Neural cell (in vitro differentiated cells): ENCODE measurements at regions not wholly inside any gene's neighbourhood (a gene's known extent, or its start where the extent isn't known, plus 50 kb on each side); places are given as distances from the start of the nearest gene placed in this dataset.

Source experiments
- H2AFZ ChIP-seq: fragments of 200-600, 300-800 bp; sonication (generic), shearing (Covaris generic); 2 replicates; pipeline ENCODE4 v1.6.0; 2014; ENCODE audit warnings: low read depth, mild to moderate bottlenecking, antibody characterized with exemption, low read length, moderate library complexity
- H3F3A ChIP-seq: fragments of 200-600 bp; shearing (Covaris generic); 2 replicates; pipeline ENCODE4 v1.6.1; 2016; ENCODE audit warnings: mild to moderate bottlenecking, moderate library complexity, mixed read lengths, antibody characterized with exemption, low read length; ENCODE audit not compliant: insufficient read depth, poor library complexity, severe bottlenecking
- H3K27ac ChIP-seq: fragments of 200-600, 300-800 bp; sonication (generic), shearing (Covaris generic); 2 replicates; pipeline ENCODE4 v1.5.1; 2014; ENCODE audit warnings: mild to moderate bottlenecking, low read length, moderate library complexity
- H3K27me3 ChIP-seq: fragments of 300-800, 200-600 bp; sonication (generic), shearing (Covaris generic); 2 replicates; pipeline ENCODE4 v1.6.0; 2014; ENCODE audit warnings: mild to moderate bottlenecking, low read depth, low read length, moderate library complexity; ENCODE audit not compliant: insufficient read depth
- H3K36me3 ChIP-seq: fragments of 300-800, 200-600 bp; sonication (generic), shearing (Covaris generic); 2 replicates; pipeline ENCODE4 v1.5.1; 2014; ENCODE audit warnings: mild to moderate bottlenecking, antibody characterized with exemption, low read length, moderate library complexity; ENCODE audit not compliant: insufficient read depth
- H3K4me2 ChIP-seq: fragments of 300-800, 200-600 bp; sonication (generic), shearing (Covaris generic); 2 replicates; pipeline ENCODE4 v1.6.0; 2014; ENCODE audit warnings: mild to moderate bottlenecking, low read length
- H3K4me3 ChIP-seq: fragments of 300-800, 200-600 bp; sonication (generic), shearing (Covaris generic); 2 replicates; pipeline ENCODE4 v1.5.1; 2014; ENCODE audit warnings: mild to moderate bottlenecking, low read length, moderate library complexity
- H3K79me2 ChIP-seq: fragments of 200-600 bp; shearing (Covaris generic); replicated peaks from 2 replicates; pipeline ENCODE4 v1.6.0; 2014; ENCODE audit warnings: mild to moderate bottlenecking, low read length, moderate library complexity; ENCODE audit not compliant: insufficient read depth
- H3K9ac ChIP-seq: fragments of 300-800, 200-600 bp; sonication (generic), shearing (Covaris generic); 2 replicates; pipeline ENCODE4 v1.6.1; 2016; ENCODE audit warnings: mild to moderate bottlenecking, low read length, mixed read lengths
- H3K9me2 ChIP-seq: fragments of 200-600 bp; shearing (Covaris generic); 2 replicates; pipeline ENCODE4 v1.6.1; 2016; ENCODE audit warnings: mild to moderate bottlenecking, low read length, mixed read lengths; ENCODE audit not compliant: insufficient read depth
- H3K9me3 ChIP-seq: fragments of 200-600, 300-800 bp; sonication (generic), shearing (Covaris generic); 2 replicates; pipeline ENCODE4 v1.6.1; 2016; ENCODE audit warnings: mild to moderate bottlenecking, mixed run types, low read length, moderate library complexity, mixed read lengths
- H4K20me1 ChIP-seq: fragments of 200-600 bp; shearing (Covaris generic); 2 replicates; pipeline ENCODE4 v1.6.1; 2016; ENCODE audit warnings: mild to moderate bottlenecking, mixed run types; ENCODE audit not compliant: insufficient read depth
- EP300 ChIP-seq: fragments of 450-650 bp; conservative IDR thresholded peaks from 2 replicates; pipeline ENCODE4 v1.6.1; 2014; ENCODE audit warnings: antibody characterized with exemption, mild to moderate bottlenecking, moderate library complexity; ENCODE audit not compliant: poor library complexity, severe bottlenecking
- EZH2 ChIP-seq: fragments of 200-600, 300-800 bp; shearing (Covaris generic), sonication (generic); IDR thresholded peaks from 2 replicates; pipeline ENCODE4 v1.6.1; 2014; ENCODE audit warnings: antibody characterized with exemption, low read length, borderline replicate concordance, mild to moderate bottlenecking; ENCODE audit not compliant: insufficient read depth, poor library complexity, severe bottlenecking
- MXI1 ChIP-seq: fragments of 450-650 bp; conservative IDR thresholded peaks from 2 replicates; pipeline ENCODE4 v1.6.1; 2014; ENCODE audit warnings: antibody characterized with exemption, mild to moderate bottlenecking; ENCODE audit not compliant: poor library complexity, severe bottlenecking
- POLR2AphosphoS5 ChIP-seq: IDR thresholded peaks from 2 replicates; pipeline ENCODE4 v1.6.1; 2012
- RAD21 ChIP-seq: fragments of 450-650 bp; conservative IDR thresholded peaks from 2 replicates; pipeline ENCODE4 v1.6.1; 2014; ENCODE audit warnings: antibody characterized with exemption, mild to moderate bottlenecking, moderate library complexity
- SMC3 ChIP-seq: fragments of 450-650 bp; conservative IDR thresholded peaks from 2 replicates; pipeline ENCODE4 v1.6.1; 2014; ENCODE audit warnings: antibody characterized with exemption, mild to moderate bottlenecking, moderate library complexity; ENCODE audit not compliant: poor library complexity
- TAF1 ChIP-seq: IDR thresholded peaks from 2 replicates; pipeline ENCODE4 v1.6.1; 2012; ENCODE audit warnings: low read depth
- TF ChIP-seq, protein P1 (sequence below): fragments of 450-650 bp; IDR thresholded peaks from 2 replicates; pipeline ENCODE4 v1.5.1; 2014; ENCODE audit warnings: antibody characterized with exemption, mild to moderate bottlenecking, moderate library complexity; ENCODE audit not compliant: poor library complexity, severe bottlenecking
- TF ChIP-seq, protein P2 (sequence below): IDR thresholded peaks from 2 replicates; pipeline ENCODE4 v1.6.1; 2012; ENCODE audit warnings: borderline replicate concordance

DNA sequence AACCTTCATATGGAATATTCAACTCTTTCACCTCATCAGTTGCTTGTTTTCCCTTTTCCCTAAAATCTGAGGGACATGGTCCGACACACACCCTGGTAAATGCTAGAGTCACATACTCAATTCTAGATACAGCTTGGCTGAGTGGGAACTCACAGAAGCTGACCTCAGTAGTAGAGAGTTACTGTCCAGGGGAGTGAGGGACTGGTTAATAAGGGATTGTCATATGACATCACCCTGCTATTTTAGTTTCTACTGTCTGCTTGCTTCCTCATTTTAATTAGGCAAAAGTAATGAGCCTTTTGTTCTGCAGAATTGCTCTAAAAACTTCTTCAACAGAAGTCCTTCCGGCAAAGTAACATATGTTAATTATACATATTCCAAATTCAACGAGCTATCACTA, 244.5 kb downstream of the ZIC4 start:
- Histone ChIP-seq H3K4me3 (no peak overlapping the region), H3K4me2 (no peak overlapping the region), H3K27ac (no peak overlapping the region), H3K27me3 (no peaks in the 10 kb centered on the region), H3K9ac (no peak overlapping the region), H3K36me3 (no peaks in the 10 kb centered on the region), H3K9me2 (no peaks in the 10 kb centered on the region), H2AFZ (no peak overlapping the region), H3K79me2 (no peaks in the 10 kb centered on the region), H4K20me1 (no peaks in the 10 kb centered on the region), H3K9me3 (no peaks in the 10 kb centered on the region), H3F3A (no peaks in the 10 kb centered on the region)
- TF ChIP-seq EP300 (no peak), MXI1 (no peak), SMC3 (no peak), RAD21 (no peak), EZH2 (no peak), POLR2AphosphoS5 (no peak), TAF1 (no peak)
- TF ChIP-seq, protein P1, sequence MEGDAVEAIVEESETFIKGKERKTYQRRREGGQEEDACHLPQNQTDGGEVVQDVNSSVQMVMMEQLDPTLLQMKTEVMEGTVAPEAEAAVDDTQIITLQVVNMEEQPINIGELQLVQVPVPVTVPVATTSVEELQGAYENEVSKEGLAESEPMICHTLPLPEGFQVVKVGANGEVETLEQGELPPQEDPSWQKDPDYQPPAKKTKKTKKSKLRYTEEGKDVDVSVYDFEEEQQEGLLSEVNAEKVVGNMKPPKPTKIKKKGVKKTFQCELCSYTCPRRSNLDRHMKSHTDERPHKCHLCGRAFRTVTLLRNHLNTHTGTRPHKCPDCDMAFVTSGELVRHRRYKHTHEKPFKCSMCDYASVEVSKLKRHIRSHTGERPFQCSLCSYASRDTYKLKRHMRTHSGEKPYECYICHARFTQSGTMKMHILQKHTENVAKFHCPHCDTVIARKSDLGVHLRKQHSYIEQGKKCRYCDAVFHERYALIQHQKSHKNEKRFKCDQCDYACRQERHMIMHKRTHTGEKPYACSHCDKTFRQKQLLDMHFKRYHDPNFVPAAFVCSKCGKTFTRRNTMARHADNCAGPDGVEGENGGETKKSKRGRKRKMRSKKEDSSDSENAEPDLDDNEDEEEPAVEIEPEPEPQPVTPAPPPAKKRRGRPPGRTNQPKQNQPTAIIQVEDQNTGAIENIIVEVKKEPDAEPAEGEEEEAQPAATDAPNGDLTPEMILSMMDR: no peak
- TF ChIP-seq, protein P2, sequence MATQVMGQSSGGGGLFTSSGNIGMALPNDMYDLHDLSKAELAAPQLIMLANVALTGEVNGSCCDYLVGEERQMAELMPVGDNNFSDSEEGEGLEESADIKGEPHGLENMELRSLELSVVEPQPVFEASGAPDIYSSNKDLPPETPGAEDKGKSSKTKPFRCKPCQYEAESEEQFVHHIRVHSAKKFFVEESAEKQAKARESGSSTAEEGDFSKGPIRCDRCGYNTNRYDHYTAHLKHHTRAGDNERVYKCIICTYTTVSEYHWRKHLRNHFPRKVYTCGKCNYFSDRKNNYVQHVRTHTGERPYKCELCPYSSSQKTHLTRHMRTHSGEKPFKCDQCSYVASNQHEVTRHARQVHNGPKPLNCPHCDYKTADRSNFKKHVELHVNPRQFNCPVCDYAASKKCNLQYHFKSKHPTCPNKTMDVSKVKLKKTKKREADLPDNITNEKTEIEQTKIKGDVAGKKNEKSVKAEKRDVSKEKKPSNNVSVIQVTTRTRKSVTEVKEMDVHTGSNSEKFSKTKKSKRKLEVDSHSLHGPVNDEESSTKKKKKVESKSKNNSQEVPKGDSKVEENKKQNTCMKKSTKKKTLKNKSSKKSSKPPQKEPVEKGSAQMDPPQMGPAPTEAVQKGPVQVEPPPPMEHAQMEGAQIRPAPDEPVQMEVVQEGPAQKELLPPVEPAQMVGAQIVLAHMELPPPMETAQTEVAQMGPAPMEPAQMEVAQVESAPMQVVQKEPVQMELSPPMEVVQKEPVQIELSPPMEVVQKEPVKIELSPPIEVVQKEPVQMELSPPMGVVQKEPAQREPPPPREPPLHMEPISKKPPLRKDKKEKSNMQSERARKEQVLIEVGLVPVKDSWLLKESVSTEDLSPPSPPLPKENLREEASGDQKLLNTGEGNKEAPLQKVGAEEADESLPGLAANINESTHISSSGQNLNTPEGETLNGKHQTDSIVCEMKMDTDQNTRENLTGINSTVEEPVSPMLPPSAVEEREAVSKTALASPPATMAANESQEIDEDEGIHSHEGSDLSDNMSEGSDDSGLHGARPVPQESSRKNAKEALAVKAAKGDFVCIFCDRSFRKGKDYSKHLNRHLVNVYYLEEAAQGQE: no peak

DNA sequence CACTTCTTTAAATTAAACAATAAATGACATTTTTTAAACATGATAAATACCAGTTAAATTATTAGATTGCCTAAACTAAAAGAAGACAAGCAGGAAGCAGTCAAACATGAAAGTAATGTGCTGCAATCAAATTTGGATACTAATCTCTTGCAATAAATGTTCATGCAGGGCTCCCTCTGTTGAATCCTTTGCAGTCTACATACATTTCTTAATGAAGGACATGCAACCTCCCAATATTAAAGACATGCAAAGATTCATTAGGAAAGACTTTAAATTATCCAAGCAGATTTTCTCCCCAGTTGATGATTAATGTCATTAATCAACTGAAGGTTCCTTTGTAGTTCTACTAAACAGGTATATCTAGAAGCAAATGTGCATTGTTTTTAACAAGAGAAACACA, 245.4 kb downstream of the ZIC4 start:
- H3K79me2 ChIP-seq: no peaks in the 10 kb centered on the region
- H4K20me1 ChIP-seq: no peaks in the 10 kb centered on the region
- no peak overlapping the region for H3K9ac ChIP-seq
- H3K36me3 ChIP-seq: no peaks in the 10 kb centered on the region
- no peaks in the 10 kb centered on the region for H3K9me2 ChIP-seq
- no peak overlapping the region for H2AFZ ChIP-seq
- H3K4me3 ChIP-seq: no peak overlapping the region
- H3K27me3 ChIP-seq: no peaks in the 10 kb centered on the region
- no peak overlapping the region for H3K4me2 ChIP-seq
- no peaks in the 10 kb centered on the region for H3K9me3 ChIP-seq
- TF ChIP-seq SMC3 (no peak), POLR2AphosphoS5 (no peak), MXI1 (no peak)
- TF ChIP-seq, protein P1: no peak
- no peaks in the 10 kb centered on the region for H3F3A ChIP-seq
- H3K27ac ChIP-seq: no peak overlapping the region
